ENCODE measurements at regions not wholly inside any gene's neighbourhood (a gene's known extent, or its start where the extent isn't known, plus 50 kb on each side); places are given as distances from the start of the nearest gene placed in this dataset.
"Not testable (repeated sequence)": the region's sequence is repeated elsewhere in the genome, so short reads cannot be mapped to it uniquely, and the experiment has no call there.

GRCh38 chr11:130551388-130551787, 102.9 kb downstream of the ADAMTS15 start:
- DNase-seq = no peak

GRCh38 chr11:130553306-130553705, 104.9 kb downstream of the ADAMTS15 start:
- no peak for DNase-seq

GRCh38 chr11:130554241-130555055, 106.0 kb downstream of the ADAMTS15 start:
- DNase-seq = no peak

- DNase-seq = no peak
Observed at GRCh38 chr11:130555251-130555841, 106.9 kb downstream of the ADAMTS15 start.

- DNase-seq = no peak
Observed at GRCh38 chr11:130560000-130560780, 111.7 kb downstream of the ADAMTS15 start.

GRCh38 chr11:130560781-130561109, 112.3 kb downstream of the ADAMTS15 start:
- no peak for DNase-seq

GRCh38 chr11:130561441-130561881, 113.0 kb downstream of the ADAMTS15 start:
- DNase-seq = no peak

- no peak for DNase-seq
Observed at GRCh38 chr11:130562549-130562948, 114.1 kb downstream of the ADAMTS15 start.

GRCh38 chr11:130566360-130566759, 117.9 kb downstream of the ADAMTS15 start:
- not testable (repeated sequence) for DNase-seq

GRCh38 chr11:130571519-130571918, 123.1 kb downstream of the ADAMTS15 start:
- DNase-seq = no peak

GRCh38 chr11:130571947-130572584, 123.6 kb downstream of the ADAMTS15 start:
- DNase-seq = no peak

- DNase-seq = no peak
Observed at GRCh38 chr11:130573767-130574166, 125.3 kb downstream of the ADAMTS15 start.

- DNase-seq = no peak
Observed at GRCh38 chr11:130574740-130575139, 126.3 kb downstream of the ADAMTS15 start.

- no peak for DNase-seq
Observed at GRCh38 chr11:130576146-130576545, 127.7 kb downstream of the ADAMTS15 start.

- no peak for DNase-seq
Observed at GRCh38 chr11:130578738-130579368, 130.4 kb downstream of the ADAMTS15 start.

- DNase-seq = peak; percentile 6
Observed at GRCh38 chr11:130580372-130580771, 131.9 kb downstream of the ADAMTS15 start.

- no peak for DNase-seq
Observed at GRCh38 chr11:130580891-130581492, 132.5 kb downstream of the ADAMTS15 start.

GRCh38 chr11:130581646-130582045, 133.2 kb downstream of the ADAMTS15 start:
- no peak for DNase-seq

- no peak for DNase-seq
Observed at GRCh38 chr11:130582176-130582575, 133.7 kb downstream of the ADAMTS15 start.

- no peak for DNase-seq
Observed at GRCh38 chr11:130582981-130583380, 134.5 kb downstream of the ADAMTS15 start.

- DNase-seq = no peak
Observed at GRCh38 chr11:130583801-130584211, 135.4 kb downstream of the ADAMTS15 start.

GRCh38 chr11:130585545-130585944, 137.1 kb downstream of the ADAMTS15 start:
- DNase-seq = no peak
